Neural progenitor cell (in vitro differentiated cells): ENCODE measurements at regions not wholly inside any gene's neighbourhood (a gene's known extent, or its start where the extent isn't known, plus 50 kb on each side); places are given as distances from the start of the nearest gene placed in this dataset.

Source experiments
- CTCF ChIP-seq: fragments of 200-600 bp; sonication (generic); IDR thresholded peaks from 2 replicates; pipeline ENCODE4 v1.5.1; 2017; ENCODE audit warnings: antibody characterized with exemption, mild to moderate bottlenecking
- EZH2 ChIP-seq: fragments of 200-600 bp; sonication (generic); IDR thresholded peaks from 2 replicates; pipeline ENCODE4 v1.6.1; 2017; ENCODE audit warnings: antibody characterized with exemption, mild to moderate bottlenecking, moderate library complexity
- EZH2phosphoT487 ChIP-seq: fragments of 200-600 bp; sonication (generic); IDR thresholded peaks from 2 replicates; pipeline ENCODE4 v1.6.1; 2017; ENCODE audit warnings: antibody characterized with exemption

- TF ChIP-seq CTCF: no peak
- TF ChIP-seq EZH2: no peak
- no peak for TF ChIP-seq EZH2phosphoT487
Measured at GRCh38 chr22:49357661-49358440, 469.8 kb downstream of the BRD1 start.
